RWPE1 (cell line): ENCODE measurements at regions not wholly inside any gene's neighbourhood (a gene's known extent, or its start where the extent isn't known, plus 50 kb on each side); places are given as distances from the start of the nearest gene placed in this dataset.
"Not testable (repeated sequence)": the region's sequence is repeated elsewhere in the genome, so short reads cannot be mapped to it uniquely, and the experiment has no call there.

Experiments used
- CTCF ChIA-PET: fragments of 350-600 bp; sonication (Branson Sonifier 250); formaldehyde crosslinking; extraction: SDS; loops from one replicate; lab custom pipeline; 2021; lab: Yijun Ruan, JAX
- POLR2A ChIA-PET: fragments of 400-600 bp; formaldehyde crosslinking; extraction: SDS; loops from one replicate; lab custom pipeline; 2020; ENCODE audit warnings: antibody characterized with exemption; ENCODE audit not compliant: low non-redundant PET; lab: Yijun Ruan, JAX
- DNase-seq: peaks from one replicate; pipeline ENCODE4 v3.0.0; 2012; ENCODE audit warnings: low spot score
- H3K27ac ChIP-seq: fragments of 450-650 bp; 2 replicates; pipeline ENCODE4 v1.5.1; 2017
- CTCF ChIP-seq: fragments of 450-650 bp; conservative IDR thresholded peaks from 2 replicates; pipeline ENCODE4 v1.5.1; 2017; ENCODE audit warnings: low read depth, mild to moderate bottlenecking

- no peak for DNase-seq
- POLR2A ChIA-PET, result no interaction called here
- TF ChIP-seq CTCF, result no peak
- CTCF ChIA-PET, result no interaction called here
- H3K27ac ChIP-seq, result no peak overlapping the region
These were observed 1092.6 kb upstream of the AMELY start for GRCh38 chrY:8004196-8004595.

- POLR2A ChIA-PET, result no interaction called here
- H3K27ac ChIP-seq, result no peak overlapping the region
- CTCF ChIA-PET, result no interaction called here
- no peak for TF ChIP-seq CTCF
- no peak for DNase-seq
These were observed 1085.2 kb upstream of the AMELY start for GRCh38 chrY:7996726-7997125.

GRCh38 chrY:7994781-7995180 is 1083.2 kb upstream of the AMELY start:
- POLR2A ChIA-PET, DNase-seq, CTCF ChIA-PET, H3K27ac ChIP-seq: not testable (repeated sequence)

- ChIA-PET CTCF (no interaction called here), POLR2A (no interaction called here)
- TF ChIP-seq CTCF, result no peak
- DNase-seq, result no peak
- no peak overlapping the region for H3K27ac ChIP-seq
These were observed 1068.2 kb upstream of the AMELY start for GRCh38 chrY:7979770-7980169.

GRCh38 chrY:7977301-7977700 is 1065.7 kb upstream of the AMELY start:
- CTCF ChIA-PET, result no interaction called here
- H3K27ac ChIP-seq, result no peak overlapping the region
- no peak for DNase-seq
- POLR2A ChIA-PET, result no interaction called here
- no peak for TF ChIP-seq CTCF

- CTCF ChIA-PET, result no interaction called here
- no peak for TF ChIP-seq CTCF
These were observed 1056.7 kb upstream of the AMELY start for GRCh38 chrY:7968293-7968692.

GRCh38 chrY:7966916-7967315 is 1055.4 kb upstream of the AMELY start:
- ChIA-PET POLR2A (no interaction called here), CTCF (no interaction called here)
- DNase-seq, result no peak
- no peak overlapping the region for H3K27ac ChIP-seq
- TF ChIP-seq CTCF, result no peak

More at GRCh38 chrY:7968293-7968692, 1056.7 kb upstream of the AMELY start:
- no peak overlapping the region for H3K27ac ChIP-seq
- DNase-seq, result no peak
- POLR2A ChIA-PET, result no interaction called here
